Forelimb muscle (tissue), 1 donor: ENCODE measurements at regions not wholly inside any gene's neighbourhood (a gene's known extent, or its start where the extent isn't known, plus 50 kb on each side); places are given as distances from the start of the nearest gene placed in this dataset.

Experiments
- DNase-seq: peaks from one replicate; pipeline ENCODE4 v3.0.0-alpha.2; 2013; ENCODE audit warnings: low read depth

DNA sequence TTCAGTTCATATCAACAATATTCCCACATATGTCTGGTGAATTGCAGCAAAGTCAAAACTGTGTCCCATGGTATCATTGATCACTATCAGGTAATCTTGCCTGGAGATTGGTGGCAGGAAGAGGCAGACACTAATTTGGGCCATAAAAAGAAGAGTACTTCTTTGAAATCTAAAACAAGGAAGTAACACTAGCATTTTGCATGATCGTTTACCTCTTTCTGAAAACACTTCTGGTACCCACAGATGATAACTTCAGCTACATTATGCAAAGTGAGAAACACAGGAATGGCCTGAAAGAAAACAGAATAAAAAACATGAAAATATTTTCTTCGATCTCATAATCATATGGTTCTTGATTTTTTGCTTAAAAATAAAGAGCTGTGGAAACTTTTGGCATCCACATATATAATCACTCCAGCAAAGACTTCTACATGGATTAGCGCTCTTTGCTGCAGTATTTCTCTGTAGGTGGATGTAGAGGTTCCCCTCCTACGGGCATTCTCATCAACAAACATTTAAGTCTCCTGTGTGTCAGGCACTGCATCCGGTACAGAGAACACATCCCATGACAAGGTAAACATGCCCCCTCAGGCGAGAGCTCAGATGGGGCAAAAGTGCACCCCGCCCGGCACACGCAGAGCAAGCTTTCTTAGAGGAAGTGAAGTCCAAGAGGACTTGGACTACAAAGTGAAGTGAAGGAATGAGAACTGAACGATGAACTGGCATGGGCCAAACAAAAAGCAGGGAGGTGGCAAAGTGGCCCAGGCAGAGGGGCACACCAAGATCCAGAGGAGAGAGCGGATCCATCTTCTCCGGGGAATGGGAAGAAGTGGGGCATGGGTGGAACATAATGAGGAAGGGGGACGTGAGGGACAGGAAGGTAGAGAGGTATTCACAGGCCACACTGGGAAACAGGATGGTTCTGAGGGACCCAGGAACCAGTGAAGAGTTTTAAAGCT, 68.0 kb upstream of the RIOK3 start:
- no peak for DNase-seq

DNA sequence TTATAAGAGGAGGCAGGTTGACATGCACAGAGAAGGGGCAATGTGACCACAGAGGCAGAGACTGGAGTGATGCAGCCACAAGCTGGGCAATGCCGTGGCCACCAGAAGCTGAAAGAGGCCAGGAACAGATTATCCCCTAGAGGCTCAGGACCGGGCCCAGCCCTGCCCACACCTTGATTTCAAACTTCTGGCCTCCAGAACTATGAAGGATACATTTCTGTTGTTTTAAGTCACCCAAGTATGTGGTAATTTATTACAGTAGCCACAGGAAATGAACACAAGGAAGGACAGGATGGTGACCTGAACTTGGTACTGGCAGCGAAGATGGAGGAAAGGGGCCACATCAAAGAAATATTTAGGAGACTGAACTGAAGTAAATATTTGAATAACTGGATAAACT, 66.8 kb upstream of the RIOK3 start:
- DNase-seq: no peak

GRCh38 chr18:23387265-23387664, 65.8 kb upstream of the RIOK3 start:
- no peak for DNase-seq

- no peak for DNase-seq
Observed at GRCh38 chr18:23388357-23388756, 64.7 kb upstream of the RIOK3 start.

GRCh38 chr18:23391156-23391555, 61.9 kb upstream of the RIOK3 start:
- no peak for DNase-seq

DNA sequence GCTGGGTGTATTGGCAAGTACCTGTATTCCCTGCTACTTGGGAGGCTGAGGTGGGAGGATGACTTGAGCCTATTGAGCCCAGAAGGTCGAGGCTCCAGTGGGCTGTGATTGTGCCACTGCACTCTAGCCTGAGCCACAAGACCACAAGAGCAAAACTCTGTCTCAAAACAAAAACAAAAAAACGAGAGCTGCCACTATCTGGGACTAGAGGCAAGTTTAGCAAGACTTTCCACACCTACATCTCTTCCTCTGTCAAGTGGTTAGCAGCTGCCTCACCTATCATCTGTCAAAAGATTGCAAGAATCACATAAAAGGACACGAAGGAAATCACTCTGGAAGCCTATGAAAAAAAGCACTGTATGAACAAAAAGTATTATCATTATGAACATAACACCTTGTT, 55.2 kb upstream of the RIOK3 start:
- no peak for DNase-seq

GRCh38 chr18:23398401-23398800, 54.7 kb upstream of the RIOK3 start:
- DNase-seq: no peak

DNA sequence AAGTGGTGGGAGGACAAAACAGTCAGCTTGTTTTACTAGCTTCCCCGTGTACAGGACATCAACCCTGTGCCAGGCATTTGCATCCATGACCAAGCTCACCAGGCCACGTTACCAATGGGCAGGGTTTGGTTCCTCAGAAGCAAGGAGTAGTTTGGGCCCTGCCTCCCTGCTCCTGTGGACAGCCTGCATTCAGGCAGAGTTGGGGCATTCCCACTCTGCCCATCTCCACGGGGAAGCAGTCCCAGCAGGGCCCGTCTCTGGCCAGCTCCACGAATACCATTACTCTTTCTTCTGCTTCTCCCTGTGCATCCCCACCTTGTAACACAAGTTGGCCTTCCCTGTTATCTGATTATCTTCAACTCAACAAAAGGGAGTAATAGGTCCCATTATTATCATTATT, 54.0 kb upstream of the RIOK3 start:
- DNase-seq: no peak

DNA sequence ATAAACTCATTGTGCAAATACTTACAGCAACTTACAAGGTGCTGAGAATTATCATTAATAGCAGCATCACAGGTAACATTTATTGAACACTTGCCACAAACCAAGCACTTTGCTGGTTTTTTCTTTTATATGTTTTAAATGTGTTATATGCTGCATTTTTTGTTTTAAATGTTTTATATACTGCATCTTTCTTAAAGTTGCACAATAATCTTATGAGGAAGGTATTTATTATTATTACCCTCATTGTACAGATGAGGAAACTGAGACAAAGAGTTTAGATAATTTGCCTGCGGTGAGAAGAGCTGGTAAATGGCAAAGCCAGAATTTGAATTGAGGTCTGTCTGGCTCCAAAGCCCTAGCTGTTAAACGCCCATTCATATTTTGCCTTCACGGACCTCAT, 52.2 kb upstream of the RIOK3 start:
- DNase-seq: no peak

- no peak for DNase-seq
Observed at GRCh38 chr18:23401400-23402347, 51.4 kb upstream of the RIOK3 start.
